GM12878 (cell line): ENCODE measurements at regions not wholly inside any gene's neighbourhood (a gene's known extent, or its start where the extent isn't known, plus 50 kb on each side); places are given as distances from the start of the nearest gene placed in this dataset.

Experiments used
- ATAC-seq: fragments of 200-7000 bp; cut with Tn5 transposase; 3 replicates; pipeline ENCODE4 v1.9.1; 2020; ENCODE audit warnings: mild to moderate bottlenecking, moderate library complexity
- BruUV-seq: library from RNA; stranded (reverse); fragments of 400-500 nt; replicated peaks from 2 replicates; lab custom pipeline; 2021; lab: Mats Ljungman, UMichigan
- CTCF ChIA-PET: fragments of 300-600 bp; sonication (Branson Sonifier 250); formaldehyde crosslinking; extraction: SDS; loops from one replicate; lab custom pipeline; 2021; ENCODE audit warnings: inconsistent platforms; lab: Yijun Ruan, JAX
- POLR2A ChIA-PET: fragments of 350-600 bp; formaldehyde crosslinking; extraction: SDS; loops from one replicate; lab custom pipeline; 2021; ENCODE audit warnings: inconsistent platforms; lab: Charles Lee
- RAD21 ChIA-PET: fragments of 300-600 bp; sonication (Branson Sonifier 250); formaldehyde crosslinking; loops from one replicate; lab custom pipeline; 2023; ENCODE audit warnings: antibody characterized with exemption; ENCODE audit not compliant: unreplicated experiment; lab: Charles Lee
- SMC1A ChIA-PET: fragments of 300-600 bp; sonication (Branson Sonifier 250); formaldehyde crosslinking; loops from one replicate; lab custom pipeline; 2023; ENCODE audit not compliant: unreplicated experiment, uncharacterized antibody; lab: Charles Lee
- DNase-seq: peaks from one replicate; pipeline ENCODE4 v3.0.0-alpha.2; 2011; ENCODE audit warnings: low read depth, low spot score
- FAIRE-seq: peaks from 3 replicates; lab custom pipeline; 2011; peaks lifted over from hg19 to GRCh38; lab: Jason Lieb, UNC
- H2AFZ ChIP-seq: 2 replicates; pipeline ENCODE4 v1.6.0; 2011; ENCODE audit warnings: low read depth, low read length, control low read depth; ENCODE audit not compliant: control insufficient read depth
- H3K27ac ChIP-seq: 2 replicates; pipeline ENCODE4 v1.5.1; 2011; ENCODE audit warnings: control low read depth; ENCODE audit not compliant: control insufficient read depth, insufficient read depth
- H3K27me3 ChIP-seq, 2 experiments: replicated peaks in 1 of 2; 2 replicates each; pipeline versions ENCODE4 v1.6.0 to v1.6.1; 2011; ENCODE audit warnings: low read length in 1 of 2; ENCODE audit not compliant: control insufficient read depth in 2 of 2, insufficient read depth in 2 of 2
- H3K36me3 ChIP-seq, 2 experiments: 2 replicates each; pipeline ENCODE4 v1.5.1; 2011; ENCODE audit warnings: low read length in 1 of 2; ENCODE audit not compliant: control insufficient read depth in 2 of 2, insufficient read depth in 2 of 2
- H3K4me1 ChIP-seq: 2 replicates; pipeline ENCODE4 v1.6.1; 2011; ENCODE audit warnings: mild to moderate bottlenecking, low read length, moderate library complexity, mixed read lengths; ENCODE audit not compliant: control insufficient read depth, insufficient read depth
- H3K4me2 ChIP-seq: 2 replicates; pipeline ENCODE4 v1.6.0; 2011; ENCODE audit warnings: control low read depth; ENCODE audit not compliant: control insufficient read depth, insufficient read depth
- H3K4me3 ChIP-seq: fragments of 200-600 bp; sonication (generic); 2 replicates; pipeline ENCODE4 v1.5.1; 2016
- H3K79me2 ChIP-seq: 2 replicates; pipeline ENCODE4 v1.6.0; 2011; ENCODE audit warnings: low read length; ENCODE audit not compliant: control insufficient read depth, insufficient read depth
- H3K9ac ChIP-seq: 2 replicates; pipeline ENCODE4 v1.8.0; 2011; ENCODE audit warnings: low read length, control low read depth, mixed read lengths; ENCODE audit not compliant: control insufficient read depth, insufficient read depth
- H3K9me3 ChIP-seq: replicated peaks from 3 replicates; pipeline ENCODE4 v1.5.1; 2011; ENCODE audit warnings: mild to moderate bottlenecking, low read length; ENCODE audit not compliant: control insufficient read depth, insufficient read depth
- H4K20me1 ChIP-seq: 2 replicates; pipeline ENCODE4 v1.6.0; 2011; ENCODE audit not compliant: control insufficient read depth, insufficient read depth
- ATF7 ChIP-seq: fragments of 450-650 bp; IDR thresholded peaks from 2 replicates; pipeline ENCODE4 v1.6.1; 2016; ENCODE audit warnings: low read depth, mild to moderate bottlenecking
- BCL3 ChIP-seq: IDR thresholded peaks from 2 replicates; pipeline ENCODE4 v1.6.1; 2011; ENCODE audit warnings: borderline replicate concordance, low read depth, mild to moderate bottlenecking, moderate library complexity, low read length; ENCODE audit not compliant: insufficient read depth, poor library complexity, severe bottlenecking
- DPF2 ChIP-seq: fragments of 450-650 bp; IDR thresholded peaks from 2 replicates; pipeline ENCODE4 v1.6.1; 2017; ENCODE audit warnings: mild to moderate bottlenecking
- IKZF2 ChIP-seq, 2 experiments: fragments of 450-650 bp; IDR thresholded peaks; 2 replicates each; pipeline ENCODE4 v1.6.1; 2017; ENCODE audit warnings: mild to moderate bottlenecking in 2 of 2, moderate library complexity in 2 of 2
- IRF4 ChIP-seq: IDR thresholded peaks from 2 replicates; pipeline ENCODE4 v1.6.1; 2011; ENCODE audit warnings: low read depth, low read length
- MEF2A ChIP-seq: IDR thresholded peaks from 2 replicates; pipeline ENCODE4 v1.6.1; 2011; ENCODE audit warnings: low read depth, mild to moderate bottlenecking, low read length, moderate library complexity; ENCODE audit not compliant: insufficient read depth
- NFIC ChIP-seq: IDR thresholded peaks from 2 replicates; pipeline ENCODE4 v1.6.1; 2012; ENCODE audit warnings: low read depth, mild to moderate bottlenecking, inconsistent platforms, low read length, moderate library complexity
- PAX5 ChIP-seq: IDR thresholded peaks from 2 replicates; pipeline ENCODE4 v1.6.1; 2011; ENCODE audit warnings: low read depth, low read length, borderline replicate concordance
- POLR2AphosphoS2 ChIP-seq: IDR thresholded peaks from 2 replicates; pipeline ENCODE4 v1.6.1; 2011; ENCODE audit warnings: low read depth, mild to moderate bottlenecking, low read length, improper control_type of control experiment, moderate library complexity
- RCOR1 ChIP-seq: conservative IDR thresholded peaks from 2 replicates; pipeline ENCODE4 v1.6.1; 2012; ENCODE audit warnings: low read depth, low read length, improper control_type of control experiment
- RUNX3 ChIP-seq: IDR thresholded peaks from 2 replicates; pipeline ENCODE4 v1.6.1; 2012; ENCODE audit warnings: low read length, inconsistent platforms
- SP1 ChIP-seq: IDR thresholded peaks from one replicate; pipeline ENCODE4 v1.6.1; 2011; ENCODE audit warnings: low read depth, low read length
- SPI1 ChIP-seq: IDR thresholded peaks from 2 replicates; pipeline ENCODE4 v1.6.1; 2011; ENCODE audit warnings: low read depth, mild to moderate bottlenecking, low read length, moderate library complexity, borderline replicate concordance; ENCODE audit not compliant: insufficient read depth
- SRF ChIP-seq, 2 experiments: IDR thresholded peaks; 2 replicates each; pipeline ENCODE4 v1.6.1; 2011; ENCODE audit warnings: low read depth in 2 of 2, low read length in 2 of 2, mild to moderate bottlenecking in 1 of 2, moderate library complexity in 1 of 2
- WGBS: methylation state at CpG from one replicate; pipeline ENCODE4 v1.1.6; 2016; ENCODE audit warnings: low lambda C conversion rate; ENCODE audit not compliant: insufficient replicate concordance, insufficient coverage; ENCODE audit errors: missing lambda C conversion rate; 5-methylcytosine and 5-hydroxymethylcytosine counted together
- in situ Hi-C: fragments of 300-500 bp; cut with MboI; formaldehyde crosslinking; loops from 9 replicates; pipeline ENCODE4 v1.14.3; 2018; ENCODE audit warnings: mixed read lengths
- intact Hi-C: fragments of 100-400 bp; cut with micrococcal nuclease; formaldehyde crosslinking; loops from one replicate; pipeline ENCODE4 v1.14.2; 2022; ENCODE audit not compliant: unreplicated experiment
- TF ChIP-seq, protein P1 (sequence below): fragments of 450-650 bp; IDR thresholded peaks from 2 replicates; pipeline ENCODE4 v1.6.1; 2016; ENCODE audit warnings: mild to moderate bottlenecking
- TF ChIP-seq, protein P2 (sequence below), 3 experiments: IDR thresholded peaks in 2 of 3; conservative IDR thresholded peaks in 1 of 3; 2 replicates each; pipeline ENCODE4 v1.5.1; 2011; ENCODE audit warnings: low read depth in 3 of 3, low read length in 3 of 3, mild to moderate bottlenecking in 3 of 3, control low read depth in 2 of 3, moderate library complexity in 2 of 3, inconsistent platforms in 1 of 3, mixed read lengths in 1 of 3; ENCODE audit not compliant: control insufficient read depth in 2 of 3, insufficient read depth in 1 of 3; ENCODE audit errors: extremely low read depth in 1 of 3
- TF ChIP-seq, protein P3 (sequence below): IDR thresholded peaks from 2 replicates; pipeline ENCODE4 v1.6.1; 2012; ENCODE audit warnings: mild to moderate bottlenecking, low read depth, low read length

- Histone ChIP-seq H3K27me3 (no peaks in the 10 kb centered on the region), H4K20me1 (no peaks in the 10 kb centered on the region), H2AFZ (no peak overlapping the region), H3K27ac (no peak overlapping the region), H3K36me3 (no peaks in the 10 kb centered on the region), H3K4me2 (no peak overlapping the region), H3K79me2 (no peaks in the 10 kb centered on the region), H3K4me1 (no peaks in the 10 kb centered on the region), H3K4me3 (no peak overlapping the region), H3K9me3 (no peaks in the 10 kb centered on the region; the same call in 2 of the 3 replicates), H3K9ac (no peak overlapping the region)
- POLR2A ChIA-PET: no interaction called here
- SMC1A ChIA-PET: interaction anchor here (0.6 to 1.1 kb wide), 3 partner anchors 10 to 160 kb away, joined by 3 read pairs; no protein-coding TSS in a partner anchor
- 13% methylated on average over 4 of the region's 4 CpGs for WGBS
- BruUV-seq: no TSS peak
- RAD21 ChIA-PET: interaction anchor here (0.9 kb wide), 1 partner anchor 430 kb away, joined by 3 read pairs; no protein-coding TSS in a partner anchor
- peak; percentile 98 for ATAC-seq
- CTCF ChIA-PET: interaction anchor here (0.7 to 1.4 kb wide), 3 partner anchors 14 to 384 kb away, joined by 3 read pairs; no protein-coding TSS in a partner anchor
- intact Hi-C loops (loop anchor here (2.0 to 5.0 kb wide), 2 partner anchors 49 to 803 kb away; no protein-coding TSS in a partner anchor), in situ Hi-C loops (loop anchor here (5.0 to 25.0 kb wide), 2 partner anchors 388 to 803 kb away; no protein-coding TSS in a partner anchor)
- peak; percentile 32 for DNase-seq
- peak; percentile 41 for FAIRE-seq
- TF ChIP-seq, protein P1, sequence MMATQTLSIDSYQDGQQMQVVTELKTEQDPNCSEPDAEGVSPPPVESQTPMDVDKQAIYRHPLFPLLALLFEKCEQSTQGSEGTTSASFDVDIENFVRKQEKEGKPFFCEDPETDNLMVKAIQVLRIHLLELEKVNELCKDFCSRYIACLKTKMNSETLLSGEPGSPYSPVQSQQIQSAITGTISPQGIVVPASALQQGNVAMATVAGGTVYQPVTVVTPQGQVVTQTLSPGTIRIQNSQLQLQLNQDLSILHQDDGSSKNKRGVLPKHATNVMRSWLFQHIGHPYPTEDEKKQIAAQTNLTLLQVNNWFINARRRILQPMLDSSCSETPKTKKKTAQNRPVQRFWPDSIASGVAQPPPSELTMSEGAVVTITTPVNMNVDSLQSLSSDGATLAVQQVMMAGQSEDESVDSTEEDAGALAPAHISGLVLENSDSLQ: no peak
- TF ChIP-seq ATF7 (no peak), DPF2 (peak; percentile 84), POLR2AphosphoS2 (no peak), RCOR1 (no peak), IRF4 (peak; percentile 92), SRF (IDR thresholded peaks at IDR 0.05; ENCODE audit: low read depth in 2 of 2, low read length in 2 of 2) (no peak), RUNX3 (peak; percentile 87), IKZF2 (IDR thresholded peaks at IDR 0.05) (peak; percentile 33 to 71; a peak in 3 of 4 replicates), SPI1 (peak; percentile 98), PAX5 (peak; percentile 85), MEF2A (0 out of 2 replicates have a peak, but pooled peaks have one; percentile 12), NFIC (peak; percentile 41; the same call in 1 of the 2 replicates), BCL3 (no peak), SP1 (no peak)
- TF ChIP-seq, protein P2, sequence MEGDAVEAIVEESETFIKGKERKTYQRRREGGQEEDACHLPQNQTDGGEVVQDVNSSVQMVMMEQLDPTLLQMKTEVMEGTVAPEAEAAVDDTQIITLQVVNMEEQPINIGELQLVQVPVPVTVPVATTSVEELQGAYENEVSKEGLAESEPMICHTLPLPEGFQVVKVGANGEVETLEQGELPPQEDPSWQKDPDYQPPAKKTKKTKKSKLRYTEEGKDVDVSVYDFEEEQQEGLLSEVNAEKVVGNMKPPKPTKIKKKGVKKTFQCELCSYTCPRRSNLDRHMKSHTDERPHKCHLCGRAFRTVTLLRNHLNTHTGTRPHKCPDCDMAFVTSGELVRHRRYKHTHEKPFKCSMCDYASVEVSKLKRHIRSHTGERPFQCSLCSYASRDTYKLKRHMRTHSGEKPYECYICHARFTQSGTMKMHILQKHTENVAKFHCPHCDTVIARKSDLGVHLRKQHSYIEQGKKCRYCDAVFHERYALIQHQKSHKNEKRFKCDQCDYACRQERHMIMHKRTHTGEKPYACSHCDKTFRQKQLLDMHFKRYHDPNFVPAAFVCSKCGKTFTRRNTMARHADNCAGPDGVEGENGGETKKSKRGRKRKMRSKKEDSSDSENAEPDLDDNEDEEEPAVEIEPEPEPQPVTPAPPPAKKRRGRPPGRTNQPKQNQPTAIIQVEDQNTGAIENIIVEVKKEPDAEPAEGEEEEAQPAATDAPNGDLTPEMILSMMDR (IDR thresholded peaks at IDR 0.05 in 2 of 3, conservative IDR thresholded peaks at IDR 0.05 in 1 of 3; ENCODE audit: control insufficient read depth in 2 of 3, extremely low read depth in 1 of 3, insufficient read depth in 1 of 3, low read depth in 3 of 3, low read length in 3 of 3): no peak
- TF ChIP-seq, protein P3, sequence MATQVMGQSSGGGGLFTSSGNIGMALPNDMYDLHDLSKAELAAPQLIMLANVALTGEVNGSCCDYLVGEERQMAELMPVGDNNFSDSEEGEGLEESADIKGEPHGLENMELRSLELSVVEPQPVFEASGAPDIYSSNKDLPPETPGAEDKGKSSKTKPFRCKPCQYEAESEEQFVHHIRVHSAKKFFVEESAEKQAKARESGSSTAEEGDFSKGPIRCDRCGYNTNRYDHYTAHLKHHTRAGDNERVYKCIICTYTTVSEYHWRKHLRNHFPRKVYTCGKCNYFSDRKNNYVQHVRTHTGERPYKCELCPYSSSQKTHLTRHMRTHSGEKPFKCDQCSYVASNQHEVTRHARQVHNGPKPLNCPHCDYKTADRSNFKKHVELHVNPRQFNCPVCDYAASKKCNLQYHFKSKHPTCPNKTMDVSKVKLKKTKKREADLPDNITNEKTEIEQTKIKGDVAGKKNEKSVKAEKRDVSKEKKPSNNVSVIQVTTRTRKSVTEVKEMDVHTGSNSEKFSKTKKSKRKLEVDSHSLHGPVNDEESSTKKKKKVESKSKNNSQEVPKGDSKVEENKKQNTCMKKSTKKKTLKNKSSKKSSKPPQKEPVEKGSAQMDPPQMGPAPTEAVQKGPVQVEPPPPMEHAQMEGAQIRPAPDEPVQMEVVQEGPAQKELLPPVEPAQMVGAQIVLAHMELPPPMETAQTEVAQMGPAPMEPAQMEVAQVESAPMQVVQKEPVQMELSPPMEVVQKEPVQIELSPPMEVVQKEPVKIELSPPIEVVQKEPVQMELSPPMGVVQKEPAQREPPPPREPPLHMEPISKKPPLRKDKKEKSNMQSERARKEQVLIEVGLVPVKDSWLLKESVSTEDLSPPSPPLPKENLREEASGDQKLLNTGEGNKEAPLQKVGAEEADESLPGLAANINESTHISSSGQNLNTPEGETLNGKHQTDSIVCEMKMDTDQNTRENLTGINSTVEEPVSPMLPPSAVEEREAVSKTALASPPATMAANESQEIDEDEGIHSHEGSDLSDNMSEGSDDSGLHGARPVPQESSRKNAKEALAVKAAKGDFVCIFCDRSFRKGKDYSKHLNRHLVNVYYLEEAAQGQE: no peak
Observed at GRCh38 chr4:154984148-154984547, 203.1 kb downstream of the RBM46 start.
